PC-9 (cell line): ENCODE measurements at regions not wholly inside any gene's neighbourhood (a gene's known extent, or its start where the extent isn't known, plus 50 kb on each side); places are given as distances from the start of the nearest gene placed in this dataset.

Source experiments
- BruUV-seq: library from RNA; stranded (reverse); fragments of 400-500 nt; replicated peaks from 2 replicates; lab custom pipeline; 2021; lab: Mats Ljungman, UMichigan
- CTCF ChIA-PET: fragments of 300-600 bp; sonication (Branson Sonifier 250); formaldehyde crosslinking; loops from one replicate; lab custom pipeline; 2022; ENCODE audit warnings: antibody characterized with exemption; lab: Charles Lee
- POLR2A ChIA-PET: fragments of 300-600 bp; sonication (Branson Sonifier 250); formaldehyde crosslinking; loops from one replicate; lab custom pipeline; 2022; ENCODE audit warnings: antibody characterized with exemption; ENCODE audit not compliant: unreplicated experiment; lab: Charles Lee
- DNase-seq, 2 experiments: peaks; one replicate each; pipeline versions ENCODE4 v3.0.0 to v3.0.0-alpha.2; 2015 to 2022; ENCODE audit warnings: mixed read lengths in 1 of 2
- H2AFZ ChIP-seq: fragments of 200-600 bp; sonication (generic); 2 replicates; pipeline ENCODE4 v1.8.1; 2017; ENCODE audit warnings: antibody characterized with exemption
- H3F3A ChIP-seq: fragments of 200-600 bp; sonication (generic); 2 replicates; pipeline ENCODE4 v1.8.1; 2017; ENCODE audit warnings: antibody characterized with exemption, mild to moderate bottlenecking, low read depth; ENCODE audit not compliant: insufficient read depth
- H3K27ac ChIP-seq: fragments of 200-600 bp; sonication (generic); 2 replicates; pipeline ENCODE4 v1.6.1; 2016; ENCODE audit warnings: mixed run types
- H3K27me3 ChIP-seq: fragments of 200-600 bp; sonication (generic); 2 replicates; pipeline ENCODE4 v1.6.1; 2016; ENCODE audit warnings: low read depth, mixed run types; ENCODE audit not compliant: insufficient read depth
- H3K36me3 ChIP-seq: fragments of 200-600 bp; sonication (generic); 2 replicates; pipeline ENCODE4 v1.6.1; 2016; ENCODE audit warnings: low read depth, mixed run types
- H3K4me1 ChIP-seq: fragments of 200-600 bp; sonication (generic); replicated peaks from 2 replicates; pipeline ENCODE4 v1.6.1; 2016; ENCODE audit warnings: mixed run types; ENCODE audit not compliant: insufficient read depth
- H3K4me2 ChIP-seq: fragments of 200-600 bp; sonication (generic); 2 replicates; pipeline ENCODE4 v1.6.1; 2017; ENCODE audit warnings: mixed run types
- H3K4me3 ChIP-seq: fragments of 200-600 bp; sonication (generic); 2 replicates; pipeline ENCODE4 v1.6.1; 2016; ENCODE audit warnings: mixed run types
- H3K79me2 ChIP-seq: fragments of 200-600 bp; sonication (generic); 2 replicates; pipeline ENCODE4 v1.6.1; 2017; ENCODE audit warnings: low read depth, mixed run types
- H3K9me2 ChIP-seq: fragments of 200-600 bp; sonication (generic); 2 replicates; pipeline ENCODE4 v1.8.1; 2017; ENCODE audit warnings: mild to moderate bottlenecking; ENCODE audit not compliant: insufficient read depth
- H3K9me3 ChIP-seq: fragments of 200-600 bp; sonication (generic); 2 replicates; pipeline ENCODE4 v1.8.1; 2016; ENCODE audit warnings: low read depth; ENCODE audit not compliant: insufficient read depth
- H4K20me1 ChIP-seq: fragments of 200-600 bp; sonication (generic); 2 replicates; pipeline ENCODE4 v1.8.1; 2017; ENCODE audit not compliant: insufficient read depth
- CTCF ChIP-seq: fragments of 200-600 bp; sonication (generic); conservative IDR thresholded peaks from 2 replicates; pipeline ENCODE4 v1.6.1; 2017; ENCODE audit warnings: mixed run types, antibody characterized with exemption, mild to moderate bottlenecking, moderate library complexity
- EZH2 ChIP-seq: fragments of 200-600 bp; sonication (generic); IDR thresholded peaks from 2 replicates; pipeline ENCODE4 v1.8.0; 2017; ENCODE audit warnings: antibody characterized with exemption, low read depth
- intact Hi-C: fragments of 100-400 bp; cut with micrococcal nuclease; formaldehyde crosslinking; loops from one replicate; pipeline ENCODE4 v1.10.0; 2022; ENCODE audit not compliant: unreplicated experiment

- Histone ChIP-seq H3K79me2 (no peaks in the 10 kb centered on the region), H3K4me3 (no peak overlapping the region), H3K36me3 (no peaks in the 10 kb centered on the region), H3F3A (no peaks in the 10 kb centered on the region), H3K4me1 (no peaks in the 10 kb centered on the region), H3K27ac (no peak overlapping the region), H3K9me3 (no peaks in the 10 kb centered on the region), H3K9me2 (no peaks in the 10 kb centered on the region), H2AFZ (no peak overlapping the region), H4K20me1 (no peaks in the 10 kb centered on the region), H3K4me2 (no peak overlapping the region), H3K27me3 (no peaks in the 10 kb centered on the region)
- no TSS peak for BruUV-seq
- no peak for DNase-seq
- ChIA-PET CTCF (no interaction called here), POLR2A (no interaction called here)
- intact Hi-C loops = no loop called here
- TF ChIP-seq EZH2 = no peak
Measured at GRCh38 chrX:140206657-140207056, 241.3 kb upstream of the CXorf66 start.

- no peak for DNase-seq
- POLR2A ChIA-PET = no interaction called here
- Histone ChIP-seq H3K4me1 (no peaks in the 10 kb centered on the region), H3K9me3 (no peaks in the 10 kb centered on the region), H3K9me2 (no peaks in the 10 kb centered on the region), H3K4me3 (no peak overlapping the region), H3K27ac (no peak overlapping the region), H3K27me3 (no peaks in the 10 kb centered on the region), H3K36me3 (no peaks in the 10 kb centered on the region), H3K4me2 (no peak overlapping the region), H4K20me1 (no peaks in the 10 kb centered on the region), H3F3A (no peaks in the 10 kb centered on the region), H3K79me2 (no peaks in the 10 kb centered on the region), H2AFZ (no peak overlapping the region)
- no TSS peak for BruUV-seq
- intact Hi-C loops = no loop called here
- CTCF ChIA-PET = no interaction called here
- TF ChIP-seq EZH2 = no peak
- no peak for TF ChIP-seq CTCF
Measured at GRCh38 chrX:140190441-140191108, 225.3 kb upstream of the CXorf66 start.

GRCh38 chrX:140180585-140180984 lies 215.3 kb upstream of the CXorf66 start:
- Histone ChIP-seq H3K9me3 (no peaks in the 10 kb centered on the region), H3K9me2 (no peaks in the 10 kb centered on the region), H3K4me2 (no peak overlapping the region), H3K36me3 (no peaks in the 10 kb centered on the region), H3K4me3 (no peak overlapping the region), H2AFZ (no peak overlapping the region), H3K79me2 (no peaks in the 10 kb centered on the region), H3F3A (no peaks in the 10 kb centered on the region), H3K4me1 (no peaks in the 10 kb centered on the region; the same call in 1 of the 2 replicates), H3K27me3 (no peaks in the 10 kb centered on the region), H4K20me1 (no peaks in the 10 kb centered on the region), H3K27ac (no peak overlapping the region)
- BruUV-seq = no TSS peak
- ChIA-PET POLR2A (no interaction called here), CTCF (no interaction called here)
- peak in 1 of 2 experiments; percentile 57 for DNase-seq
- TF ChIP-seq EZH2 (no peak), CTCF (no peak)
- intact Hi-C loops = no loop called here

- no peaks in the 10 kb centered on the region for H3K9me2 ChIP-seq
- H3K27me3 ChIP-seq = no peaks in the 10 kb centered on the region
- no peaks in the 10 kb centered on the region for H3F3A ChIP-seq
- no peak overlapping the region for H3K27ac ChIP-seq
- TF ChIP-seq CTCF (no peak), EZH2 (no peak)
- ChIA-PET POLR2A (no interaction called here), CTCF (no interaction called here)
- no peak overlapping the region for H3K4me3 ChIP-seq
- intact Hi-C loops = no loop called here
- no TSS peak for BruUV-seq
- H3K4me1 ChIP-seq = no peaks in the 10 kb centered on the region; the same call in 1 of the 2 replicates
- no peaks in the 10 kb centered on the region for H3K79me2 ChIP-seq
- H3K9me3 ChIP-seq = no peaks in the 10 kb centered on the region
- no peaks in the 10 kb centered on the region for H3K36me3 ChIP-seq
- no peak overlapping the region for H3K4me2 ChIP-seq
- DNase-seq = no peak
- no peak overlapping the region for H2AFZ ChIP-seq
- H4K20me1 ChIP-seq = no peaks in the 10 kb centered on the region
Measured at GRCh38 chrX:140177821-140178220, 212.5 kb upstream of the CXorf66 start.
